Activated CD8-positive, alpha-beta memory T cell treated with anti-CD3 and anti-CD28 coated beads, Interleukin-2, amount 10 ng/mL, durations not matched to agents 7 days and 5 days (primary cell): ENCODE measurements at regions not wholly inside any gene's neighbourhood (a gene's known extent, or its start where the extent isn't known, plus 50 kb on each side); places are given as distances from the start of the nearest gene placed in this dataset.

Experiments used
- ATAC-seq: fragments of 150-1000 bp; cut with Tn5 transposase; one replicate; pipeline ENCODE4 v1.10.0; 2021; ENCODE audit warnings: moderate library complexity
- CTCF ChIA-PET: fragments of 350-600 bp; sonication (Branson Sonifier 250); formaldehyde crosslinking; loops from one replicate; lab custom pipeline; 2021; ENCODE audit warnings: antibody characterized with exemption; lab: Charles Lee
- DNase-seq: peaks from one replicate; pipeline ENCODE4 v3.0.0-alpha.2; 2020
- H3K27ac Mint-ChIP-seq: one replicate; pipeline ENCODE4 v1.8.0; 2021; ENCODE audit warnings: mild to moderate bottlenecking, mixed read lengths
- H3K27me3 Mint-ChIP-seq: one replicate; pipeline ENCODE4 v1.8.0; 2021; ENCODE audit warnings: mixed read lengths
- H3K36me3 Mint-ChIP-seq: one replicate; pipeline ENCODE4 v1.8.0; 2021; ENCODE audit warnings: mild to moderate bottlenecking, mixed read lengths
- H3K4me1 Mint-ChIP-seq: one replicate; pipeline ENCODE4 v1.8.0; 2021; ENCODE audit warnings: mixed read lengths
- H3K4me3 Mint-ChIP-seq: one replicate; pipeline ENCODE4 v1.8.0; 2021; ENCODE audit warnings: mild to moderate bottlenecking, moderate library complexity, mixed read lengths
- H3K9me3 Mint-ChIP-seq: one replicate; pipeline ENCODE4 v1.8.0; 2022; ENCODE audit warnings: low read depth, mixed read lengths

DNA sequence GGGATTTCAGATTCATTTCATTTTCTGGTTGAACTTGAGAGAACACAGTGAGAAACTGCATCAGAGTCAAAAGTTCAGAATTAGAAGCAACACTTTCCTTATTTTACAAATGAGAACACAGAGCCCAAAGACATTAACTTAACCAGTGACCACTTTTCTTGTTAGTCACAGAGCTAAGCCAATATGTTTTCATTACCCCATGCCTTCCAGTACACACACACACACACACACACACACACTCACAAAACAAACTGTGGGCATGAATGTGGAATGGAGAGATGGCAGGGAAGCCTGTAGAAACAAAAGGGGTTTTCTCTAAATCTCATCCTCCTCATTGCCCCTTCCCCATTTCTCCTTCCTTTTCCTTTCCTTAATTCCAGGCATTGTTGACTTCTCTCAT, 267.4 kb upstream of the GADL1 start:
- ATAC-seq (no peak), DNase-seq (no peak)
- H3K4me3 Mint-ChIP-seq: no peak overlapping the region
- H3K36me3 Mint-ChIP-seq: no peaks in the 10 kb centered on the region
- H3K4me1 Mint-ChIP-seq: peaks cover 2% of the 10 kb centered on the region
- CTCF ChIA-PET: no interaction called here
- no peaks in the 10 kb centered on the region for H3K9me3 Mint-ChIP-seq
- H3K27ac Mint-ChIP-seq: no peak overlapping the region
- no peaks in the 10 kb centered on the region for H3K27me3 Mint-ChIP-seq

DNA sequence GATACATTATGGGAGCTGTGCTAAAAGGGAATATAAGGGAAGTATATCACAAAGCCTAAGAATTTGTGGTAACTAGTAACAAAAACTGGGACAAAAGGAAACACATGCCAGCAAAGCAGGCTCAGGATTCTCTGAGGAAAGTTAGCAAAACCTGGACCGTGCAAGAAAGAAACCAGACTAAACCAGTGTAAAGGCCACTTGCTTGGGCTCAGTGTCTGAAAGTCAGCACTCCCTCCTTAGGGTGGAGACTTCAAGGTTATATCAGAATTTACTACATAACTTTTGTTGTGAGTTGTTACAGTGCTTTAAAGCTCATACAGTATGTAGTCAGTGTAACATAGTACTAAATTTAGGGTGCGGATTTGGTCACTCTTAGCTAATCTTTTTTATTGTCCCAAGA, 269.9 kb upstream of the GADL1 start:
- Mint-ChIP-seq H3K9me3 (no peaks in the 10 kb centered on the region), H3K27ac (no peak overlapping the region), H3K36me3 (no peaks in the 10 kb centered on the region), H3K27me3 (no peaks in the 10 kb centered on the region), H3K4me3 (no peak overlapping the region), H3K4me1 (no peaks in the 10 kb centered on the region)
- DNase-seq: no peak
- CTCF ChIA-PET: interaction anchor here (0.5 kb wide), 1 partner anchor 1072 kb away, joined by 3 read pairs; no protein-coding TSS in a partner anchor
- ATAC-seq: no peak

DNA sequence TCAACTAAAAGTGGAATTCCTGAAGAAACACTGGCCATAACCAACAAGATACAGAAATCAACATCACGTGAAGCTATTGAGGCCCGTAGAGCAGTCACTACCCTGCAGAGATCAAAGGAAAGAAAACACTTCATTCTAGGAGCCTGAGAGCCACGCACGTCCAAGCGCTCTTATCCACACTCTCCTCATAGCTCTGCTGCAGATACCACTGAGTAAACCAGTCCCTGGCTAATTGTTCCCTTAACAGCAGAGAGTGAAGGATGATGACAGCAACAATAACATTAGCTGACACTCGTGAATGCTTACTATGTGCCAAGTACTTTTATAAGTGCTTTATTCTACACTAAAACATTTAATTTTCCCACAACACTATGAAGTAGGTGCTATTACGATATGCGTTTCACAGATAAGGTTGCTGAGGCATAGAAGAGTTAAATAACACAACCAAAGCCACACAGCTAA, 271.0 kb upstream of the GADL1 start:
- H3K9me3 Mint-ChIP-seq: peaks cover 2% of the 10 kb centered on the region
- H3K4me1 Mint-ChIP-seq: no peaks in the 10 kb centered on the region
- DNase-seq (no peak), ATAC-seq (no peak)
- no peak overlapping the region for H3K27ac Mint-ChIP-seq
- H3K27me3 Mint-ChIP-seq: no peaks in the 10 kb centered on the region
- CTCF ChIA-PET: no interaction called here
- H3K36me3 Mint-ChIP-seq: no peaks in the 10 kb centered on the region
- H3K4me3 Mint-ChIP-seq: no peak overlapping the region

- Mint-ChIP-seq H3K27ac (no peak overlapping the region), H3K36me3 (no peaks in the 10 kb centered on the region), H3K4me3 (no peak overlapping the region), H3K4me1 (no peaks in the 10 kb centered on the region), H3K9me3 (peaks cover 2% of the 10 kb centered on the region), H3K27me3 (no peaks in the 10 kb centered on the region)
- no peak for ATAC-seq
- no peak for DNase-seq
- CTCF ChIA-PET: no interaction called here
Observed at GRCh38 chr3:31166249-31166885, 271.9 kb upstream of the GADL1 start.

DNA sequence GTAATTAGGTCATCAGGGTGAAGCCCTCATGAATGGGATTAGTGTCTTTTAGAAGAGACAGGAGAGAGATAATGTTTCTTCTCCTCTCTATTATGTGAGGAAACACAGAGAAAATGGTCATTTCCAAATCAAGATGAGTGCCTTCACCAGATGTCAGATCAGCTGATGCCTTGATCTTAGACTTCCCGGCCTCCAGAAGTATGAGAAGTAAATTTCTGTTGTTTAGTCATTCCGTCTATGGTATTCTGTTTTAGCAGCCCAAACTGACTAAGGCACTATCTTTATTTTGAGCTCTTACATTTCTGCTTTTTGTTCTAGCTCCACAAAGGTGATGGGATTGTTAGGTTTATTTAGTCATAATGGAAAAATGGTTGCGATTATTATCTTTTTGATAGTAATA, 273.2 kb upstream of the GADL1 start:
- no peak overlapping the region for H3K4me3 Mint-ChIP-seq
- no peak for DNase-seq
- H3K9me3 Mint-ChIP-seq: peaks cover 2% of the 10 kb centered on the region
- CTCF ChIA-PET: no interaction called here
- H3K4me1 Mint-ChIP-seq: no peaks in the 10 kb centered on the region
- no peak for ATAC-seq
- H3K27ac Mint-ChIP-seq: no peak overlapping the region
- no peaks in the 10 kb centered on the region for H3K27me3 Mint-ChIP-seq
- H3K36me3 Mint-ChIP-seq: no peaks in the 10 kb centered on the region

- Mint-ChIP-seq H3K9me3 (peaks cover 2% of the 10 kb centered on the region), H3K27ac (no peak overlapping the region), H3K4me1 (no peaks in the 10 kb centered on the region), H3K4me3 (no peak overlapping the region), H3K27me3 (no peaks in the 10 kb centered on the region), H3K36me3 (no peaks in the 10 kb centered on the region)
- DNase-seq (no peak), ATAC-seq (no peak)
- CTCF ChIA-PET: no interaction called here
Observed at GRCh38 chr3:31170932-31171670, 276.6 kb upstream of the GADL1 start.

DNA sequence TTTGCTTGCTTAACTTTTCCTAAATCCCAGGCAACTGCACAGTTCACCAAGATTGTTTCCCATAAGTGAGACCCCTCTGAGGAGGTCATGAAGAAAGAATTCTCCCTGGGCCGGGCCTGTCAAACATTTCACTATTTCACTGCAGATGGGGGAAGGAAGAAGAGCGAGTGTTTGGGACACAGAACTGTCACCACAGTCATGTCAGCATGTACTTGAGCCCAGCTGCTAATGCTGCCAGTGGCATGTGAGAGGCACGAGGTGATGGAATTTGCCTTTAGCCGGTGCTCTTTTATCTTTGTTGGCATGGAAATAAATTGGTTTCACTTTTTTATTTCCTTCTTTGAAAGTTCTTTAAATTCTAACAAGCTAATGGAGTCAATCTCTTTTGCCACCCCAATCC, 277.9 kb upstream of the GADL1 start:
- CTCF ChIA-PET: no interaction called here
- Mint-ChIP-seq H3K36me3 (no peaks in the 10 kb centered on the region), H3K4me1 (no peaks in the 10 kb centered on the region)

DNA sequence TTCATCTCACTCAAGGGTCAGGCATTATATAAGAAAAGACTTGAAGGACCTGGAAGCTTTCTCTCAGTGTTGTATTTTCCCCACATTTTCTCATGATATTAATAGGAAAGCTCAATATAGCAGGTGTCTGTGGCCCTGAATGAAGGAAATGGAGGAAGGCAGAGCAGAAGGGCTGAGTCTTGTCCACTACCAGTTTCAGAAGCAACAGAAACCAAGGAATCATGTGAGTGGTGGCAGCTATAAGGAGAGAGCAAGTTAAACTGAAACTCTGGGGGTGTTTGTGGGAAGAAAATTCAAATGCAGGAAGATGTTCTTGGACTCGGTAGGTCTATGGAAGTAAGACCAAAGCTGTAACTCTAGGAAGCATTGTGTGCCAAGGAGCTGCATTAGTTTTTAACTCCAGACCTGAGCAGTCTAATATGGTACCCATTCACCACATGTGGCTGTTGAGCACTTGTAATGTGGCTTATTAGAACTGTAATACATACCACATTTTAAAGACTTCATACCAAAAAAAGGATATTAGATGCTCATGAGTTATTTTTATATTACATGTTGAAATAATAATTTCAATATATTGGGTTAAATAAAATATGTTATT, 278.8 kb upstream of the GADL1 start:
- H3K4me1 Mint-ChIP-seq: no peaks in the 10 kb centered on the region
- peaks cover 2% of the 10 kb centered on the region for H3K9me3 Mint-ChIP-seq
- H3K4me3 Mint-ChIP-seq: no peak overlapping the region
- ATAC-seq (no peak), DNase-seq (no peak)
- H3K27ac Mint-ChIP-seq: no peak overlapping the region
- H3K27me3 Mint-ChIP-seq: no peaks in the 10 kb centered on the region
- CTCF ChIA-PET: no interaction called here
- no peaks in the 10 kb centered on the region for H3K36me3 Mint-ChIP-seq

More for the DNA sequence above, 277.9 kb upstream of the GADL1 start:
- H3K27me3 Mint-ChIP-seq: no peaks in the 10 kb centered on the region
- no peak overlapping the region for H3K4me3 Mint-ChIP-seq
- peaks cover 2% of the 10 kb centered on the region for H3K9me3 Mint-ChIP-seq
- DNase-seq (no peak), ATAC-seq (no peak)
- no peak overlapping the region for H3K27ac Mint-ChIP-seq

DNA sequence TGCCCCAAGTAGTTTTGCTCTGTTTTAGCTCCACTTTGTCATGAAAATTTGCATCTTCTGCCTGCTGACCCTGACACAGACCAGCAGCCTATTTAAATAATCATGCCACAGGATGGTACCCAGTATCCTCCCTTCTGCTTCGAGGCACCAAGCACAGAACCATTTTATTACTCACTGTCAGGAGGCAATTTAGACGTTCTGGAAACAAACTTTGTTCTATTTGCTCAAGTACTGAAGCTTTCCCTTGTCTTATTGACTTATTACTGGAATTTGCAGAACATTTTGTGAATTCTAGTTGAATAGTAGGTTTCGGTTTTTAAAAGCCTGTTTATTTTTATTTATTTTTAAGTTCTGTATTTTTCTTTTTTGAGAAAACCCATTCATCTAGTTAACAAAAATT, 279.6 kb upstream of the GADL1 start:
- Mint-ChIP-seq H3K27me3 (no peaks in the 10 kb centered on the region), H3K4me1 (no peaks in the 10 kb centered on the region), H3K4me3 (no peak overlapping the region), H3K9me3 (peaks cover 2% of the 10 kb centered on the region), H3K36me3 (no peaks in the 10 kb centered on the region), H3K27ac (no peak overlapping the region)
- ATAC-seq: no peak
- CTCF ChIA-PET: no interaction called here
- no peak for DNase-seq

- DNase-seq (no peak), ATAC-seq (no peak)
- Mint-ChIP-seq H3K36me3 (no peaks in the 10 kb centered on the region), H3K4me3 (no peak overlapping the region), H3K9me3 (no peaks in the 10 kb centered on the region), H3K4me1 (no peaks in the 10 kb centered on the region), H3K27me3 (no peaks in the 10 kb centered on the region), H3K27ac (no peak overlapping the region)
- CTCF ChIA-PET: no interaction called here
Observed at GRCh38 chr3:31176045-31176444, 281.6 kb upstream of the GADL1 start.

DNA sequence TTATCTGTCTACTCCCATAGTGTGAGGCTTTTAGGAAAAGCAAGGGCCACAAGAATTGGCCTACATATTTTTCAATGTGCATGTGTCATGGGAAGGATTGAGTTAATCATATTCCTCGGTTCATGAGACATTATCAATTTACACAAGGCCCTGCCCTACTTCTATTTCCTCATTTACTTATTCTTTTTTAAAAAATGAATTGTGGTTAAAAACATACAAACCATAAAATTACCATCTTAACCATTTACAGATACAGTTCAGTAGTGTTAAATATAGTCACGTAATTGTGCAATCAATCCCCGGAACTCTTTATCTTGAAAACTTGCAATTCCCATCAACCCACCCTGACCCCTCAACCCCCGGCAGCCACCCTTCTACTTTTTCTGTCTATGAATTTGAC, 284.0 kb upstream of the GADL1 start:
- Mint-ChIP-seq H3K36me3 (no peaks in the 10 kb centered on the region), H3K27me3 (peaks cover 2% of the 10 kb centered on the region), H3K9me3 (no peaks in the 10 kb centered on the region), H3K27ac (no peak overlapping the region), H3K4me3 (no peak overlapping the region), H3K4me1 (no peaks in the 10 kb centered on the region)
- ATAC-seq: no peak
- DNase-seq: no peak
- CTCF ChIA-PET: no interaction called here

GRCh38 chr3:31179768-31180167, 285.3 kb upstream of the GADL1 start:
- CTCF ChIA-PET: no interaction called here
- H3K27ac Mint-ChIP-seq: no peak overlapping the region
- H3K9me3 Mint-ChIP-seq: no peaks in the 10 kb centered on the region
- peaks cover 2% of the 10 kb centered on the region for H3K27me3 Mint-ChIP-seq
- no peaks in the 10 kb centered on the region for H3K4me1 Mint-ChIP-seq
- ATAC-seq (no peak), DNase-seq (no peak)
- no peaks in the 10 kb centered on the region for H3K36me3 Mint-ChIP-seq
- no peak overlapping the region for H3K4me3 Mint-ChIP-seq

DNA sequence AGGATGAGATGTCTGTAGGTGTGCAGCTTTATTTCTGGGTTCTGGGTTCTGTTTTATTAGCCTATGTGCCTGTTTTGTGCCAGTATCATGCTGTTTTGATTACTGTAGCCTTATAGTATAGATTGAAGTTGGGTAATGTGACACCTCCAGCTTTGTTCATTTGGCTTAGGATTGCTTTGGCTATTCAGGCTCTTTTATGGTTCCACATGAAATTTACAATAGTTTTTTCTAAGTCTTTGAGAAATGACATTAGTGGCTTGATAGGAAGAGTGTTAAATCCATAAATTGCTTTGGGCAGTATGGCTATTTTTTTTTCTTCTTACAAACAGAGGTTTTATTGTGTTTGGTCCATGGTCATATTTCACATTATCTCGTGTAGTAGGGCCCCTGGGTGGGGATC, 285.8 kb upstream of the GADL1 start:
- ATAC-seq: no peak
- Mint-ChIP-seq H3K27me3 (peaks cover 2% of the 10 kb centered on the region), H3K4me1 (no peaks in the 10 kb centered on the region), H3K9me3 (no peaks in the 10 kb centered on the region), H3K27ac (no peak overlapping the region), H3K36me3 (no peaks in the 10 kb centered on the region), H3K4me3 (no peak overlapping the region)
- DNase-seq: no peak
- CTCF ChIA-PET: no interaction called here

DNA sequence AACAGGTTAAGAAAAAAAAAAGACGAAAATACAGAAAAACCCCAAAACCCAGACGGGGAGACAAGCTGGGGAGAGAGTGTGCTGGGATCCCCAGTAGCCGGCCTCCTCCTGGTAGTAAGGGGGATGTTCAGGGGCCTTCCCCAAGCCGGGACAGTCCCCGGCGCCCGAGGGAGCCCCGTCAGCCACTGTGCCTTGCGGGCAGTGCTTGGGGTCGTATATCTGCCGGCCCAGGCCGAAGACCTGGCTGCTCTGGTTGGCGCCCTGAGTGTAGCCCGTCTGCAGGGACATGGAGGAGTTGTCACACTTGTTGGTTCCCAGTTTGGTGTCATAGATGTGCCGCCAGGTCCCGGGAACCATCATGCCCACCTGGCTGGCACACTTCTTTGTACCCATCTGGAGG, 287.2 kb upstream of the GADL1 start:
- ATAC-seq: no peak
- DNase-seq: no peak
- Mint-ChIP-seq H3K27me3 (peaks cover 2% of the 10 kb centered on the region), H3K36me3 (no peaks in the 10 kb centered on the region), H3K4me1 (no peaks in the 10 kb centered on the region), H3K9me3 (no peaks in the 10 kb centered on the region), H3K4me3 (no peak overlapping the region), H3K27ac (no peak overlapping the region)
- CTCF ChIA-PET: no interaction called here
